ENCODE measurements at regions not wholly inside any gene's neighbourhood (a gene's known extent, or its start where the extent isn't known, plus 50 kb on each side); places are given as distances from the start of the nearest gene placed in this dataset.

GRCh38 chr6:4403023-4403752 lies 267.8 kb upstream of the ECI2 start:
- no peak overlapping the region for H3K4me3 ChIP-seq (ENCODE audit: low read length)
- no peak for DNase-seq (ENCODE audit: low read depth)
- TF ChIP-seq, protein P1, sequence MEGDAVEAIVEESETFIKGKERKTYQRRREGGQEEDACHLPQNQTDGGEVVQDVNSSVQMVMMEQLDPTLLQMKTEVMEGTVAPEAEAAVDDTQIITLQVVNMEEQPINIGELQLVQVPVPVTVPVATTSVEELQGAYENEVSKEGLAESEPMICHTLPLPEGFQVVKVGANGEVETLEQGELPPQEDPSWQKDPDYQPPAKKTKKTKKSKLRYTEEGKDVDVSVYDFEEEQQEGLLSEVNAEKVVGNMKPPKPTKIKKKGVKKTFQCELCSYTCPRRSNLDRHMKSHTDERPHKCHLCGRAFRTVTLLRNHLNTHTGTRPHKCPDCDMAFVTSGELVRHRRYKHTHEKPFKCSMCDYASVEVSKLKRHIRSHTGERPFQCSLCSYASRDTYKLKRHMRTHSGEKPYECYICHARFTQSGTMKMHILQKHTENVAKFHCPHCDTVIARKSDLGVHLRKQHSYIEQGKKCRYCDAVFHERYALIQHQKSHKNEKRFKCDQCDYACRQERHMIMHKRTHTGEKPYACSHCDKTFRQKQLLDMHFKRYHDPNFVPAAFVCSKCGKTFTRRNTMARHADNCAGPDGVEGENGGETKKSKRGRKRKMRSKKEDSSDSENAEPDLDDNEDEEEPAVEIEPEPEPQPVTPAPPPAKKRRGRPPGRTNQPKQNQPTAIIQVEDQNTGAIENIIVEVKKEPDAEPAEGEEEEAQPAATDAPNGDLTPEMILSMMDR (IDR thresholded peaks at IDR 0.05; ENCODE audit: insufficient read depth, low read depth, low read length, missing control alignments), result no peak

DNA sequence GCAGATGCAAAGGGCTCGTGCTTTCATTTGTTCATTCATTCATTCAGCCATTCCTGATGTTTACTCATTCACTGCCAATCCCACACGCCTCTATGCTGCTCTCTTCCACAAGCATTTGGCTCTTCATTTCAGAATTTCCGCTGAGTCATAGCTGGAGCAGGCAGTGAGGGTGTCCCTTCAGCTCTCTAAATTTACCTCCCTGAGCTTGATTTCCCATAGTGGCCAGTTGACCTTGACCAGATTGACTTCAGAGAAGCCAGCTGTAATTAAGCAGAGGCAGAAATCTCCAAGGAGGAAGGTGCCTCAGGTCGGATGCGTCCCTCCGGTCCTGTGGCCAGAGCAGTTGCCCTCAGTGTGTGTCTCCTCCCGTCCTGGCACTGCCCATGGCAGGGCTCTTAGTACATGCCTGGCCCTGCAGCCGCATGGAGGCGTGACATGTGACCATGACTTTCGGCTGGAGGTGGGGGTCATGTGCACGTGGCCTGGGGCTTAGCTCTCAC lies 267.2 kb upstream of the ECI2 start:
- TF ChIP-seq, protein P1 (IDR thresholded peaks at IDR 0.05; ENCODE audit: insufficient read depth, low read depth, low read length, missing control alignments), result no peak
- peak; percentile 82 for DNase-seq (ENCODE audit: low read depth)
- H3K4me3 ChIP-seq (ENCODE audit: low read length), result no peak overlapping the region

DNA sequence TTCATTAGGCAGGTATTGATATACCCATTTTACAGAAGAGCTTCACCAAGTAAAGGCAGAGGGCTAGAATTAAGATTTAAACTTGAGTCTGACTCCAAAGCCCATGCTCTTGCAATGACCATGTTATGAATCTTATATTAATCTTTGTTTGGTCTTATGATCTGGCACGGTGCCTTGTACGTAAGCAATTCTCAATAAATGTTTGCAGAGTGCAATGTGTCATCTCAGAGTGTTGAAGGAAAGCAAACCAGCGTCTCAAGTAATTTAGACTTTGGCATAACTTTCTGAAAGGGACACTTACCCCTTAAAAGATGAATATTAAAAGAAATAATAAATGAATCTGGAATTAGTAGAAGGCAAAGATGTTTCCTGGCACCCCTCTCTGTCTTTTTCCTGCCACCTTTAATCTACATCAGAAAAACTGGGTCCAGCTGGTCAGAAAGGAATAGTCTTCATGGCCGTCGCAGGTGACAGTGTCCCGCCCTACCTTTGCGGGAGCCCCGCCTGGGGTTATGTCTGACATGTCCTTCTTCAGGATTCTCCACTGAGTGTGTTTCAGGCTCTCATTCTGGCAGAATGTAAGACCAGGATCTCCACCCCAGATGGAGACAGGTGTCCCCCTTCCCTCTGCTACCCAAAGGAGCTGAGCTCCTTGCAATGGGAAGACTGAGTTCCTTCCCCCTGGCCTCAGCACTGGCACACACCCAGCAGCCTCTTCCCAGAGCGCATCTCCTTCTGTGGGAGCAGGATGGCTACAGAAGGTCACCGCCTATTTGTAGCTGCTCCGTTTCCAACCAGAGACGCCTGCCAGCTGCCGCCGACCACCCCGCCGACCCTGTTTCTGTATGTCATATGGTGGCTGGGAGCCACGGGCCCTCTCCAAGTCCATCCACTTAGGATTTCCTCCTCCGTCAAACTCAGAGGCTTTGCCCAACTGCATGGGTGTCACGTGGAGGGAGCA lies 266.3 kb upstream of the ECI2 start:
- TF ChIP-seq, protein P1 (IDR thresholded peaks at IDR 0.05; ENCODE audit: insufficient read depth, low read depth, low read length, missing control alignments), result no peak
- H3K4me3 ChIP-seq (ENCODE audit: low read length), result no peak overlapping the region
- peak; percentile 80 for DNase-seq (ENCODE audit: low read depth)

DNA sequence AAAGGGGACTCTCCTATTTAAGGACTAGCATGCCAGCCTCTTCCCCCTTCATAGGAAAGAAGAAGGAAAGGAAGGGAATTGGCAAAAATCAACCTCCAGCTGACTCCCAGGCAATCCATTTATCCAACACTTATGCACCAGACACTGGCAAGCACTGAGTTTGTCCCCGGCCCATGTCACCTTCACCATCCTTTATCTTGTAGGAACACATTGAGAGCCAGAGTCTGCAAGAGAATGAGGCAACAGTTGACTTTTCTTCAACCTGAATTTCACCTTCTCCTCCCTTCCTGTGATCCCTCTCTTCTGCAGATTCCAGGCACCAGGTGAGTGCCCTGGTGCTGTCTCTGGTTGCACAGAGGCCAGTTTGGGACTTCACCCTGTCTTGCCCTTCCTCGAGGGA lies 264.3 kb upstream of the ECI2 start:
- DNase-seq (ENCODE audit: low read depth), result no peak
- TF ChIP-seq, protein P1 (IDR thresholded peaks at IDR 0.05; ENCODE audit: insufficient read depth, low read depth, low read length, missing control alignments), result no peak
- no peak overlapping the region for H3K4me3 ChIP-seq (ENCODE audit: low read length)

DNA sequence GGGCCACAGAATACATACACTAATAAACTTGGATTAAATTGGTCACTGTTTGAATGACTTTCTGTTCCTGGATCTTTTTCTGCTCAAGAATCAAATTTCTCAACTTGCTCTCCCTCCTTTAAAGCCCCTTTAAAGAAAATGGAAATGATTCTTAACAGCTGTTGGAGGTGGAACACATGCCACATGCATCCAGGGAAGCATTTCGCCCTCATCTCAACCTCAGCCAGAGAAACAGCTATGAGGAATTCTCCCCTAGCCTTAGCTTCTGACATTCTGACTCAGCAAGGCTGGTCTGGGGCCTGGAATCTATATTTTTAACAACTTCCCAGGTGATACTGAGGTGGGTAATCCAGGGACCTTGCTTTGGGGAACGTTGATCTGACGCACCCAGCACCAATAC lies 263.4 kb upstream of the ECI2 start:
- DNase-seq (ENCODE audit: low read depth), result no peak
- no peak overlapping the region for H3K4me3 ChIP-seq (ENCODE audit: low read length)
- TF ChIP-seq, protein P1 (IDR thresholded peaks at IDR 0.05; ENCODE audit: insufficient read depth, low read depth, low read length, missing control alignments), result no peak

DNA sequence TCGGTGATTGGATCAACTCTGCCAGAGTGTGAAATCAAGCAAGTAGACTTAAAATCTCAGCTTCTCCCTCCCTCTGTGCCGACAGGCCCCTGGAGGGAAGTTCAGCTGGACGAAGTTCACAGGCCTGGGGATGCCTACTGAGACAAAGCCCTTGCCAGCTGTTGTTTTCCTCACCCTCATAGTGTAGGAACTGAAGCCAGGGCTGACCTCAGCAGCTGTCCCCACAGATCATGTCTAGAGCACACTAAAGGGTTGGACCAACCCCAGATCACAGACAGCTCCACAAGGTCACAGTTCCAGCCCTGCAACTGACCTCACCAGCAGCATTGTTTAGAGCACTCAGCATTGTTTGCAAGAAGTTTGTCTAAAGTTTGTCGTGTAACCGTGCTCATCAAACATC lies 261.9 kb upstream of the ECI2 start:
- DNase-seq (ENCODE audit: low read depth), result no peak
- TF ChIP-seq, protein P1 (IDR thresholded peaks at IDR 0.05; ENCODE audit: insufficient read depth, low read depth, low read length, missing control alignments), result no peak
- no peak overlapping the region for H3K4me3 ChIP-seq (ENCODE audit: low read length)

All from epithelial cell of esophagus (primary cell).